OCI-LY1 (cell line): ENCODE measurements at regions not wholly inside any gene's neighbourhood (a gene's known extent, or its start where the extent isn't known, plus 50 kb on each side); places are given as distances from the start of the nearest gene placed in this dataset.

Experiments used
- CTCF ChIP-seq: fragments of 200-600 bp; sonication (generic), shearing (Covaris generic); IDR thresholded peaks from 2 replicates; pipeline ENCODE4 v1.5.1; 2017; ENCODE audit warnings: mild to moderate bottlenecking, antibody characterized with exemption, low read length, moderate library complexity, mixed read lengths
- EZH2 ChIP-seq: fragments of 200-600 bp; sonication (generic), shearing (Covaris generic); IDR thresholded peaks from 2 replicates; pipeline ENCODE4 v1.8.0; 2017; ENCODE audit warnings: borderline replicate concordance, mixed run types, mild to moderate bottlenecking, antibody characterized with exemption, low read length, moderate library complexity, mixed read lengths

- TF ChIP-seq EZH2 (no peak), CTCF (no peak)
These were observed 675.8 kb downstream of the CETN3 start for GRCh38 chr5:89733772-89734171.
